ENCODE measurements at regions not wholly inside any gene's neighbourhood (a gene's known extent, or its start where the extent isn't known, plus 50 kb on each side); places are given as distances from the start of the nearest gene placed in this dataset.
A peak's percentile ranks its signal among the peaks of the same experiment; 100 is the strongest.

- Mint-ChIP-seq H3K9me3 (ENCODE audit: low read depth) (no peaks in the 10 kb centered on the region), H3K4me1 (ENCODE audit: low read depth) (no peaks in the 10 kb centered on the region), H3K27ac (ENCODE audit: unreplicated experiment) (no peak overlapping the region), H3K4me3 (ENCODE audit: unreplicated experiment) (no peak overlapping the region), H3K27me3 (ENCODE audit: low read depth) (peaks cover 38% of the 10 kb centered on the region), H3K36me3 (ENCODE audit: low read depth) (no peaks in the 10 kb centered on the region)
- DNase-seq (ENCODE audit: low spot score), result peak; percentile 63
- TF ChIP-seq CTCF (IDR thresholded peaks at IDR 0.05), result no peak
These were observed 64.8 kb downstream of the SOX1 start for GRCh38 chr13:112131713-112132113.

- Mint-ChIP-seq H3K27ac (ENCODE audit: unreplicated experiment) (no peak overlapping the region), H3K4me1 (ENCODE audit: low read depth) (no peaks in the 10 kb centered on the region), H3K9me3 (ENCODE audit: low read depth) (no peaks in the 10 kb centered on the region), H3K36me3 (ENCODE audit: low read depth) (no peaks in the 10 kb centered on the region), H3K27me3 (ENCODE audit: low read depth) (peaks cover 41% of the 10 kb centered on the region), H3K4me3 (ENCODE audit: unreplicated experiment) (no peak overlapping the region)
- peak; percentile 60 for DNase-seq (ENCODE audit: low spot score)
- TF ChIP-seq CTCF (IDR thresholded peaks at IDR 0.05), result no peak
These were observed 65.2 kb downstream of the SOX1 start for GRCh38 chr13:112132142-112132541.

GRCh38 chr13:112132619-112133018 is 65.7 kb downstream of the SOX1 start:
- no peaks in the 10 kb centered on the region for H3K4me1 Mint-ChIP-seq (ENCODE audit: low read depth)
- no peaks in the 10 kb centered on the region for H3K9me3 Mint-ChIP-seq (ENCODE audit: low read depth)
- no peak for TF ChIP-seq CTCF (IDR thresholded peaks at IDR 0.05)
- H3K27me3 Mint-ChIP-seq (ENCODE audit: low read depth), result peaks cover 44% of the 10 kb centered on the region
- no peak overlapping the region for H3K4me3 Mint-ChIP-seq (ENCODE audit: unreplicated experiment)
- peak; percentile 78 for DNase-seq (ENCODE audit: low spot score)
- H3K27ac Mint-ChIP-seq (ENCODE audit: unreplicated experiment), result no peak overlapping the region
- H3K36me3 Mint-ChIP-seq (ENCODE audit: low read depth), result no peaks in the 10 kb centered on the region

- TF ChIP-seq CTCF (IDR thresholded peaks at IDR 0.05), result no peak
- Mint-ChIP-seq H3K27ac (ENCODE audit: unreplicated experiment) (no peak overlapping the region), H3K9me3 (ENCODE audit: low read depth) (no peaks in the 10 kb centered on the region), H3K27me3 (ENCODE audit: low read depth) (peaks cover 37% of the 10 kb centered on the region), H3K4me3 (ENCODE audit: unreplicated experiment) (no peak overlapping the region), H3K4me1 (ENCODE audit: low read depth) (no peaks in the 10 kb centered on the region), H3K36me3 (ENCODE audit: low read depth) (no peaks in the 10 kb centered on the region)
- peak; percentile 58 for DNase-seq (ENCODE audit: low spot score)
These were observed 66.8 kb downstream of the SOX1 start for GRCh38 chr13:112133499-112134390.

- no peaks in the 10 kb centered on the region for H3K36me3 Mint-ChIP-seq (ENCODE audit: low read depth)
- no peak overlapping the region for H3K27ac Mint-ChIP-seq (ENCODE audit: unreplicated experiment)
- peak; percentile 57 for DNase-seq (ENCODE audit: low spot score)
- H3K4me3 Mint-ChIP-seq (ENCODE audit: unreplicated experiment), result no peak overlapping the region
- H3K4me1 Mint-ChIP-seq (ENCODE audit: low read depth), result no peaks in the 10 kb centered on the region
- H3K9me3 Mint-ChIP-seq (ENCODE audit: low read depth), result no peaks in the 10 kb centered on the region
- H3K27me3 Mint-ChIP-seq (ENCODE audit: low read depth), result peaks cover 31% of the 10 kb centered on the region
- TF ChIP-seq CTCF (IDR thresholded peaks at IDR 0.05), result no peak
These were observed 67.6 kb downstream of the SOX1 start for GRCh38 chr13:112134391-112135075.

Data from chondrocyte (in vitro differentiated cells).